Panc1 (cell line): ENCODE measurements at regions not wholly inside any gene's neighbourhood (a gene's known extent, or its start where the extent isn't known, plus 50 kb on each side); places are given as distances from the start of the nearest gene placed in this dataset.

ENCODE experiments used
- ATAC-seq: fragments of 200-7000 bp; cut with Tn5 transposase; 2 replicates; pipeline ENCODE4 v1.9.1; 2020; ENCODE audit warnings: mild to moderate bottlenecking, moderate library complexity
- BruUV-seq: library from RNA; stranded (reverse); fragments of 400-500 nt; replicated peaks from 2 replicates; lab custom pipeline; 2021; lab: Mats Ljungman, UMichigan
- CTCF ChIA-PET: fragments of 300-600 bp; sonication (Branson Sonifier 250); formaldehyde crosslinking; loops from one replicate; lab custom pipeline; 2022; ENCODE audit warnings: antibody characterized with exemption; lab: Charles Lee
- POLR2A ChIA-PET: fragments of 300-600 bp; sonication (Branson Sonifier 250); formaldehyde crosslinking; loops from one replicate; lab custom pipeline; 2022; ENCODE audit warnings: antibody characterized with exemption; lab: Charles Lee
- DNase-seq: peaks from one replicate; pipeline ENCODE4 v3.0.0-alpha.2; 2010; ENCODE audit warnings: low read depth, low spot score
- H3K27ac ChIP-seq: 2 replicates; pipeline ENCODE4 v1.5.1; 2011; ENCODE audit warnings: mild to moderate bottlenecking, low read length, inconsistent platforms
- H3K27me3 ChIP-seq: fragments of 200-500 bp; sonication (Bioruptor generic); 2 replicates; pipeline ENCODE4 v1.6.0; 2014; ENCODE audit warnings: low read length, inconsistent platforms; ENCODE audit not compliant: control insufficient read depth, insufficient read depth
- H3K36me3 ChIP-seq: fragments of 200-500 bp; sonication (Bioruptor generic); 2 replicates; pipeline ENCODE4 v1.5.1; 2014; ENCODE audit warnings: inconsistent platforms, mild to moderate bottlenecking, low read length, moderate library complexity; ENCODE audit not compliant: control insufficient read depth, insufficient read depth
- H3K4me1 ChIP-seq: 2 replicates; pipeline ENCODE4 v1.5.1; 2011; ENCODE audit warnings: inconsistent platforms, mild to moderate bottlenecking, low read length, moderate library complexity; ENCODE audit not compliant: control insufficient read depth, insufficient read depth
- H3K4me3 ChIP-seq, 2 experiments: 2 replicates each; pipeline ENCODE4 v1.5.1; 2011 to 2012; ENCODE audit warnings: low read depth in 2 of 2, low read length in 2 of 2, mild to moderate bottlenecking in 2 of 2, inconsistent platforms in 1 of 2, moderate library complexity in 1 of 2
- H3K9me3 ChIP-seq: fragments of 200-500 bp; sonication (Bioruptor generic); 2 replicates; pipeline ENCODE4 v1.5.1; 2014; ENCODE audit warnings: low read depth, mild to moderate bottlenecking, inconsistent platforms, low read length, moderate library complexity; ENCODE audit not compliant: control insufficient read depth, insufficient read depth
- CTCF ChIP-seq: fragments of 450-650 bp; IDR thresholded peaks from 2 replicates; pipeline ENCODE4 v1.5.1; 2017; ENCODE audit warnings: mild to moderate bottlenecking
- POLR2AphosphoS5 ChIP-seq: IDR thresholded peaks from 2 replicates; pipeline ENCODE4 v1.6.1; 2012; ENCODE audit warnings: mild to moderate bottlenecking, low read depth, low read length, moderate library complexity
- REST ChIP-seq, 2 experiments: IDR thresholded peaks; 2 replicates each; pipeline ENCODE4 v1.6.1; 2011 to 2012; ENCODE audit warnings: low read depth in 2 of 2, control low read depth in 1 of 2, low read length in 1 of 2, mild to moderate bottlenecking in 1 of 2, moderate library complexity in 1 of 2; ENCODE audit not compliant: insufficient read depth in 1 of 2
- SIN3A ChIP-seq: IDR thresholded peaks from 2 replicates; pipeline ENCODE4 v1.6.1; 2012; ENCODE audit warnings: low read depth, mild to moderate bottlenecking, low read length, moderate library complexity, borderline replicate concordance; ENCODE audit not compliant: insufficient read depth
- TCF7L2 ChIP-seq: IDR thresholded peaks from 2 replicates; pipeline ENCODE4 v1.6.1; 2011; ENCODE audit warnings: mild to moderate bottlenecking, low read depth, low read length, inconsistent platforms
- in situ Hi-C: cut with HindIII; loops from 2 replicates; pipeline ENCODE4 v1.10.0; 2016; ENCODE audit warnings: low sequenced_read_pairs, low pct_unique_long_range_greater_than_20kb
- intact Hi-C: fragments of 100-400 bp; cut with micrococcal nuclease; formaldehyde crosslinking; loops from one replicate; pipeline ENCODE4 v1.10.0; 2022; ENCODE audit not compliant: unreplicated experiment

GRCh38 chr6:169906004-169906687 lies 154.7 kb downstream of the ERMARD start:
- Histone ChIP-seq H3K4me1 (peaks cover 8% of the 10 kb centered on the region), H3K27me3 (no peaks in the 10 kb centered on the region), H3K36me3 (no peaks in the 10 kb centered on the region), H3K9me3 (no peaks in the 10 kb centered on the region), H3K27ac (no peak overlapping the region), H3K4me3 (no peak overlapping the region)
- DNase-seq (no peak), ATAC-seq (no peak)
- TF ChIP-seq REST (IDR thresholded peaks at IDR 0.05; ENCODE audit: insufficient read depth in 1 of 2, low read depth in 2 of 2, low read length in 1 of 2), result 0 out of 4 replicates have a peak, but pooled peaks of 1 of the 2 experiments have one; percentile 23
- no peak for TF ChIP-seq SIN3A
- ChIA-PET POLR2A (no interaction called here), CTCF (interaction anchor here (0.6 kb wide), 1 partner anchor 552 kb away, joined by 3 read pairs; no protein-coding TSS in a partner anchor)
- in situ Hi-C loops (no loop called here), intact Hi-C loops (no loop called here)
- BruUV-seq, result no TSS peak

GRCh38 chr6:169905041-169905807 lies 153.8 kb downstream of the ERMARD start:
- intact Hi-C loops, result no loop called here
- H3K9me3 ChIP-seq, result no peaks in the 10 kb centered on the region
- no peaks in the 10 kb centered on the region for H3K27me3 ChIP-seq
- BruUV-seq, result no TSS peak
- no peaks in the 10 kb centered on the region for H3K36me3 ChIP-seq
- H3K27ac ChIP-seq, result no peak overlapping the region
- peak; percentile 54 for ATAC-seq
- CTCF ChIA-PET, result interaction anchor here (0.7 kb wide), 1 partner anchor 21 kb away, joined by 3 read pairs; no protein-coding TSS in a partner anchor
- H3K4me1 ChIP-seq, result peaks cover 8% of the 10 kb centered on the region
- in situ Hi-C loops, result no loop called here
- no peak for DNase-seq
- TF ChIP-seq POLR2AphosphoS5, result no peak
- TF ChIP-seq CTCF, result no peak
- TF ChIP-seq TCF7L2, result no peak
- TF ChIP-seq REST (IDR thresholded peaks at IDR 0.05; ENCODE audit: insufficient read depth in 1 of 2, low read depth in 2 of 2, low read length in 1 of 2), result no peak
- no peak for TF ChIP-seq SIN3A
- POLR2A ChIA-PET, result no interaction called here
- no peak overlapping the region for H3K4me3 ChIP-seq
